ENCODE measurements at regions not wholly inside any gene's neighbourhood (a gene's known extent, or its start where the extent isn't known, plus 50 kb on each side); places are given as distances from the start of the nearest gene placed in this dataset.

- TF ChIP-seq, protein P1, sequence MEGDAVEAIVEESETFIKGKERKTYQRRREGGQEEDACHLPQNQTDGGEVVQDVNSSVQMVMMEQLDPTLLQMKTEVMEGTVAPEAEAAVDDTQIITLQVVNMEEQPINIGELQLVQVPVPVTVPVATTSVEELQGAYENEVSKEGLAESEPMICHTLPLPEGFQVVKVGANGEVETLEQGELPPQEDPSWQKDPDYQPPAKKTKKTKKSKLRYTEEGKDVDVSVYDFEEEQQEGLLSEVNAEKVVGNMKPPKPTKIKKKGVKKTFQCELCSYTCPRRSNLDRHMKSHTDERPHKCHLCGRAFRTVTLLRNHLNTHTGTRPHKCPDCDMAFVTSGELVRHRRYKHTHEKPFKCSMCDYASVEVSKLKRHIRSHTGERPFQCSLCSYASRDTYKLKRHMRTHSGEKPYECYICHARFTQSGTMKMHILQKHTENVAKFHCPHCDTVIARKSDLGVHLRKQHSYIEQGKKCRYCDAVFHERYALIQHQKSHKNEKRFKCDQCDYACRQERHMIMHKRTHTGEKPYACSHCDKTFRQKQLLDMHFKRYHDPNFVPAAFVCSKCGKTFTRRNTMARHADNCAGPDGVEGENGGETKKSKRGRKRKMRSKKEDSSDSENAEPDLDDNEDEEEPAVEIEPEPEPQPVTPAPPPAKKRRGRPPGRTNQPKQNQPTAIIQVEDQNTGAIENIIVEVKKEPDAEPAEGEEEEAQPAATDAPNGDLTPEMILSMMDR (IDR thresholded peaks at IDR 0.05; ENCODE audit: low read depth, low read length) = no peak
- TF ChIP-seq EZH2phosphoT487 (IDR thresholded peaks at IDR 0.05; ENCODE audit: low read depth) = no peak
Measured at GRCh38 chr1:229122606-229123005, 148.3 kb upstream of the RAB4A start.

Measured in OCI-LY3 (cell line).